Mucosa of stomach (tissue), 1 donor: ENCODE measurements at regions not wholly inside any gene's neighbourhood (a gene's known extent, or its start where the extent isn't known, plus 50 kb on each side); places are given as distances from the start of the nearest gene placed in this dataset.
"Not testable (repeated sequence)": the region's sequence is repeated elsewhere in the genome, so short reads cannot be mapped to it uniquely, and the experiment has no call there.

Experiments used
- H3K27me3 ChIP-seq: one replicate; pipeline ENCODE4 v1.7.0; 2013; ENCODE audit warnings: mild to moderate bottlenecking, low read length; ENCODE audit not compliant: control insufficient read depth, insufficient read depth
- H3K36me3 ChIP-seq: one replicate; pipeline ENCODE4 v1.7.0; 2013; ENCODE audit warnings: low read length; ENCODE audit not compliant: control insufficient read depth, insufficient read depth
- H3K4me1 ChIP-seq: one replicate; pipeline ENCODE4 v1.7.0; 2013; ENCODE audit warnings: mild to moderate bottlenecking, low read length; ENCODE audit not compliant: control insufficient read depth, insufficient read depth
- H3K4me3 ChIP-seq: one replicate; pipeline ENCODE4 v1.7.0; 2013; ENCODE audit warnings: low read length
- H3K9ac ChIP-seq: one replicate; pipeline ENCODE4 v1.7.0; 2013; ENCODE audit warnings: mild to moderate bottlenecking, low read length, moderate library complexity
- H3K9me3 ChIP-seq: one replicate; pipeline ENCODE4 v1.7.0; 2013; ENCODE audit warnings: mild to moderate bottlenecking, low read length, moderate library complexity; ENCODE audit not compliant: control insufficient read depth
- donor health status: Pancreatic carcinoma.

DNA sequence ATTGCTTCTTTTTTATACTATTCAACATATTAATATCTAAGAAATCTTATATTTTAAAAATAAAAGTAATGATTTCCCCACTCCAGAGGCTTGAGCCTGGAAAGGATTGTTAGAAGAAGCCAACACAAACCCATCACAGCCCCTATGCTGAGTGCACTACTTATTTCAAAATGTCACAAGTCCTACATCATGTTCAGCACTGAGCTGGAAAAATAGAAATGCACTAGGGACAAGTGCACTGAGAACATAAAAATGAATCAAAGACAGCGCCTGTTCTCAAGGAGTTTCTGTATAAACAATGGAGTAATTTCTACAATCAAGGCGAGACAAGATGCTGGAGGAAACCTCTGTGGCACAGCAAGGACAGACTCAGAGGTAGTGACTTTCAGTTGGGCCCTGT is 155.0 kb downstream of the TXNL1 start:
- H3K4me1 ChIP-seq = no peaks in the 10 kb centered on the region
- H3K9me3 ChIP-seq = no peaks in the 10 kb centered on the region
- H3K9ac ChIP-seq = no peak overlapping the region
- H3K4me3 ChIP-seq = no peak overlapping the region
- H3K27me3 ChIP-seq = no peaks in the 10 kb centered on the region
- no peaks in the 10 kb centered on the region for H3K36me3 ChIP-seq

DNA sequence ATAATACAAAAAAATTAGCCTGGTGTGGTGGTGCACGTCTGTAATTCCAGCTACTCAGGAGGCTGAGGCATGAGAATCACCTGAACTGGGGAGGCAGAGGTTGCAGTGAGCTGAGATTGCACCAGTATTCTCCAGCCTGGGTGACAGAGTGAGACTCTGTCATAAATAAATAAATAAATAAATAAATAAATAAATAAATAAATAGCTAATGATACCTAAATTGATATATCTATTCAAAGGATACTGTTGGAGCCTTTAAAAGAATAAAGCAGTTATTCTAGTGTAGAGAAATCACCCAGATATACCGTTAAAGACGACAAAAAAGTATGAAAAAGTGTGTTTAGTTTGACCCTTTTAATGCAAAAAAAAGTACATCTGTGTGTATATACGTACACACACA is 155.6 kb downstream of the TXNL1 start:
- H3K4me1 ChIP-seq = not testable (repeated sequence)

DNA sequence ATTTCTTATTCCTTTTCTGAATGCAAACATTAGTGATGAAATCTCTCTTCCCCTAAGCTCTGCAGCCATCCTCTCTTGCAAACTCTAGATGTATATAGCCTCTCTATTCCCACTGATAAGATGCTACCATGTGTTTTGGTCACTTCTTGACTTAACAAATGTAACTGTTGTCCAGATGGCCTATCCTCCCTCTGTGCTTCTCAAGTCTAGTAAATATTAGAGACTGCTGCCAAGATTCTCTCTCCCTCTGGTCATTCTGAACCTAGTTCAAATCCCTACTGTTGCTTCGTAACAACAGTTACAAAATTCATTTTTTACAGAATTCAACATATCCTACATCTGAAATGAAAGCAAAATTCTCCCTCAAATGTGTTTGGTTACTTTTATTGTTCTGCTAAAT is 156.6 kb downstream of the TXNL1 start:
- no peaks in the 10 kb centered on the region for H3K36me3 ChIP-seq
- H3K9me3 ChIP-seq = no peaks in the 10 kb centered on the region
- no peaks in the 10 kb centered on the region for H3K4me1 ChIP-seq
- no peak overlapping the region for H3K4me3 ChIP-seq
- H3K27me3 ChIP-seq = no peaks in the 10 kb centered on the region
- no peak overlapping the region for H3K9ac ChIP-seq

More for the DNA sequence above, 155.6 kb downstream of the TXNL1 start:
- H3K4me3 ChIP-seq, H3K9me3 ChIP-seq, H3K27me3 ChIP-seq, H3K36me3 ChIP-seq, H3K9ac ChIP-seq: not testable (repeated sequence)

DNA sequence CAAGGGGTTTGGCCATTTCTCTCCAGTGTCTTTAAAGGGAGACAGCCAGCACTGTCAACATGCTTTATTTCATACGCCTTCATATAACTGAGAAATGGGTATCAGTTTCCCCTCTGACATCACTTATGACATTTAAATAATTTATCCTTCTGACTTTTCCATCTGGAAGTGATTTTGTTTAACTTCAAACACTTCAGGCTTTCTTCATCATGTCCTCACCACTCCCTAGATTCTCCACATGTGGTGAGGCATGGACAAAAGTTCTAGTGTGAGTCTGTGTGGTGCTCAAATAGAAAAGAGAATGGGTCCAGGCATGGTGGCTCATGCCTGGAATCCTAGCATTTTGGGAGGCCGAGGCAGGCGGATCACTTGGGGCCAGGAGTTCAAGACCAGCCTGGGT is 158.6 kb downstream of the TXNL1 start:
- Histone ChIP-seq H3K27me3 (no peaks in the 10 kb centered on the region), H3K9ac (no peak overlapping the region), H3K4me3 (no peak overlapping the region), H3K4me1 (no peaks in the 10 kb centered on the region), H3K9me3 (no peaks in the 10 kb centered on the region), H3K36me3 (no peaks in the 10 kb centered on the region)

DNA sequence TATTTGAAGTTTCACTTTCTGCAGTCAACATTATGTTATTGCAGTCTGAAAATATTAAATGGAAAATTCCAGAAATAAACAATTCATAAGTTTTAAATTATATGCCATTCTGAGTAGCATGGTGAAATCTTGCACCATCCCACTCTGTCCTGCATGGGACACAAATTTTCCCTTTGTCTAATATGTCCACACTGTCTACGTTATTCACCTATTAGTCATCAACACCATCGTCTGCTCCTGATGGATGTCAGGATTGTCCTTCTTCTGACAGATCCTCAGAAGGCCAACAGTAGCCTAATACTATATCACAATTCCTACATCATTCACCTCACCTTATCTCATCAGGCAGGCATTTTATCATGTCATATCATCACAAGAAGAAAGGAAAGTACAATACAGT is 163.1 kb downstream of the TXNL1 start:
- H3K4me3 ChIP-seq = no peak overlapping the region
- H3K9me3 ChIP-seq = no peaks in the 10 kb centered on the region
- H3K36me3 ChIP-seq = no peaks in the 10 kb centered on the region
- no peaks in the 10 kb centered on the region for H3K27me3 ChIP-seq
- H3K4me1 ChIP-seq = no peaks in the 10 kb centered on the region
- H3K9ac ChIP-seq = no peak overlapping the region

DNA sequence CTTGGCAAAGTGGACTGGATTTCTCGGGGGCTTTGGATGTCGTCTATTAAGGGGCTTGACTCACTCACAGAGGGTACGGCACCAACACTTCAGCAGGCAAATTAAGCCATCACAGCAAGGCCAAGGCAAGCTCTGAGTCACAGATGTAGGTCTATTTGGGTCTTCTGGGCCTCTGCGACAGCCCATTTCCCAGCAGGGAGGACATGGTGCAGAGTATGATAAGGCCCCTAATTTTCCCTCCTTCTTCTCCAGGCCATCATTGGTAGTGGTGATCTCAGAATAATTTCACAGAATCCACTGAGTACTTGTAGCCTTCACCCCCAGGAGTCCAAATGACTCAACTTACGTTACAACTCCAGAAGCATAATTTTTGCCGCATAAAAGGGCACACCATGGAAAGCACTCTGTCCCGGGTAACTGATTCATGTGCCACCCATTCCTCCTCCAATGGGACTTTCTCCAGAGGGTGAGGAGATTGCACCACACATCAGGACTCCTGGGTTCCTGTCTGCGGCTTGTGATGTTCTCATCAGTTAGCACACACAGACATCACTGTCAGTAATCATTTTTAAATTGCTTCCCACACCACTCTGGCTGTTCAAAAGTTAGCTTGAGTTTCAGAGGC is 164.9 kb downstream of the TXNL1 start:
- H3K9me3 ChIP-seq = no peaks in the 10 kb centered on the region
- H3K4me3 ChIP-seq = no peak overlapping the region
- no peak overlapping the region for H3K9ac ChIP-seq
- no peaks in the 10 kb centered on the region for H3K36me3 ChIP-seq
- no peaks in the 10 kb centered on the region for H3K4me1 ChIP-seq
- no peaks in the 10 kb centered on the region for H3K27me3 ChIP-seq

DNA sequence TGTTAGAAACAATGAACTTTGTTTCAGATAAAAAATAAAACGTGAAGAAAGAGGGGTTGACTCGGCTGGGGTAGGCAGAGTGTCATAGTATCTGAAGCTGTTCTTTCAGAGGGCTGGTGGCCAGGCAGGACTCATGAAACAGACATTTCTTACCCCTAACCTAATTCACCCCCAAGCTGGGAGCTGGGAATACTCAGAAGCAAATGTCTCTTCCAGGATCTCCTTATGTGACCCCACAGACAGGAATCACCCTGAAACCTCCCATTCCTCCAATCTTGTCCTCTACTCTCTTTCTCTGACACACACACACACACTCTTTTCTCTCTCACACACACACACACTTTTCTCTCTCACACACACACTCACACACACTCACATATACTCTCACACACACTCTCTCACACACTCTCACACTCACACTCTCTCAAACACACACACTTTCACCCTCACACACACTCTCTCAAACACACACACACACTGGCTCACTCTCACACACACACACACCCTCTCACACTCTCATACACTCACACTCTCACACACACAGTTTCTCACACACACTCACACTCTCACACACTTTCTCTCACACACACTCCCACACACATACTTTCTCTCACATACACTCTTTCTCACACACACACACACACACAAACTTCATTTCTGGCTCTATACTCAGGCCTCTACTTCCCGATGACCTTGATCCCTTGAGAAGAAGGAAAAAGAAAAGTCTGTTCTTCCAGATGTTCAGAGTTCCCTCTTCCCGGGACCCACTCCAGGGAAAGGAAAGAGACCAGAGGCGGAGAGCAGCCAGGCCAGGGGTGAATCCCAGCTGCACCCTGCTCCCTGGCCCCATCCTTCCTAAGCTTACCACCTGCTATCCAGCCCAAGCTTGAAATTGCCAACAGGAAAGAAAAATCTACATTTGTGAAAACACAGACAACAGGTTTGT is 167.7 kb downstream of the TXNL1 start:
- H3K9ac ChIP-seq = no peak overlapping the region
- H3K27me3 ChIP-seq = no peaks in the 10 kb centered on the region
- no peaks in the 10 kb centered on the region for H3K9me3 ChIP-seq
- no peaks in the 10 kb centered on the region for H3K4me1 ChIP-seq
- no peak overlapping the region for H3K4me3 ChIP-seq
- H3K36me3 ChIP-seq = no peaks in the 10 kb centered on the region

DNA sequence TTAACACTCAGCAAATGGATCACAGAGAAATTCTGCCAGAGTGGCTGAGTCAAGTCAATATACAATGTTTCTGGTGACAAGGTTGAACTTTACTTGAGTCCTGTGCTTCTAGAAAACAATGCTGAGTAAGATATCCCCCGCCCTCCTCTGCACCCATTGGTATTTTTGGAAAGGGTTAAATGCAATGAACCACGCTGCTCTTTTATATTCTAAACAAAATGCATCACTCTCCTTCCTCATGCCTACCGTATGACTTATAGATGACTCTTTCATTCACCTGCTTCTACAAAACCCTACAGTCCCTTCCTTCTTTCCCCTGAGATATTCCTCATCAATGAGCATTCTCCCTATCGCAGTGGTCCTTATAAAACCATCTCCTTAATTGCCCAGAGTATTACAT is 168.8 kb downstream of the TXNL1 start:
- no peaks in the 10 kb centered on the region for H3K36me3 ChIP-seq
- H3K4me3 ChIP-seq = no peak overlapping the region
- H3K27me3 ChIP-seq = no peaks in the 10 kb centered on the region
- no peak overlapping the region for H3K9ac ChIP-seq
- no peaks in the 10 kb centered on the region for H3K4me1 ChIP-seq
- no peaks in the 10 kb centered on the region for H3K9me3 ChIP-seq

DNA sequence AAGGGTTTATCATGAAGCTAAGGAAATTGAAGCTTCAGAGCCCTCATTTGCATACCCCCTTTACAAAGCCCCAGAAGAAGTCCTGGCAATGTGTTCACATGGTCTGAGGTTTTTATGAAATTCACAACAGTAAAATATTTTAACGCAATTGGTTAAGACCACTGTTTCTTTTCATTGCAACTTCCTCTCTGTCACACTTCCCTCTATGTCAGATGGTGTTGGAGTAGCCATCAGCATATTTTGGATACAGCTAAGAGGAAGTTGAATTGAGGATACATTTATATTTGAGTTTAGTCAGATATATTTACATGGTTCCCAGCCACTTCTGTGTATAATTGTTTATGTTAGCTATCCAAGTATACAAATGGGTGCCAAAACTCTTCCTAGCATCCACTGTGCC is 170.0 kb downstream of the TXNL1 start:
- Histone ChIP-seq H3K4me3 (no peak overlapping the region), H3K4me1 (no peaks in the 10 kb centered on the region), H3K36me3 (no peaks in the 10 kb centered on the region), H3K9me3 (no peaks in the 10 kb centered on the region), H3K9ac (no peak overlapping the region), H3K27me3 (no peaks in the 10 kb centered on the region)

DNA sequence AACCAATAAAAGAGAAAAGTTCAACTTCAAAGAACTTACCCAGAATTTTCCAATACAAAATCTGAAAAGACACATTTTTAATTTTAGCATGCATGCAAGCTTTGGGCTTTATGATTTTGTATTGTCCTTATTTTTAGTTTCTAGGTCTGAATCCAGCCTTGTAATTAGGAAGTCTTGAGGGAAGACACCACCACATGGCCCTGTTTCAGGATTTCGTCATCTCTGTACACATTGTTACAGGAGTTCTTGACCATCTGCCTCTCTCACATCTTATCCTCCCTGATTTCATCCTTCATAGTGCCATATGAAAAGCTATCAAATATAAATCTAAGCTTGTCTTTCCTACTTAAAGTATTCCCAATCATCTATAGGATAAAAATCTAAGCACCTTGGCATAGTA is 176.1 kb downstream of the TXNL1 start:
- no peaks in the 10 kb centered on the region for H3K36me3 ChIP-seq
- H3K9me3 ChIP-seq = no peaks in the 10 kb centered on the region
- H3K4me3 ChIP-seq = no peak overlapping the region
- H3K9ac ChIP-seq = no peak overlapping the region
- H3K4me1 ChIP-seq = no peaks in the 10 kb centered on the region
- H3K27me3 ChIP-seq = no peaks in the 10 kb centered on the region

DNA sequence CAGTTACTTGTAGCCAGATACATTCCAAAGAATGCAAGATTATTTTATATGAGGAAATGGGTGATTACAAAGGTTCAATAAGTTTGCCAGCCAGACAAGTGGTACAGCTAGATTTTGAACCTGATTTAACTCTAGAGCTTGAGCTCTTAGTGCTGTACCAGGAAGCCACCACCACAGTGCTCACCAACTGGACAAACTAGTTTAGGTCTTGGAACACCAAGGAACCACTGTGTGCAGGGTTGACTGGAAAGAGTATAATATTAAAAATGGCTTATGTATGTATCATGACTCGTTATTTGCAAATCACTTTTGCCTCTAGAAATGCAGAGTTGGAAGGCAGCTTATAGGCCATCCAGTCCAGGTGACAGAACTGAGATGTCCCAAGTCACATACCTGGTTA is 177.2 kb downstream of the TXNL1 start:
- no peaks in the 10 kb centered on the region for H3K36me3 ChIP-seq
- no peaks in the 10 kb centered on the region for H3K9me3 ChIP-seq
- H3K4me3 ChIP-seq = no peak overlapping the region
- no peak overlapping the region for H3K9ac ChIP-seq
- no peaks in the 10 kb centered on the region for H3K27me3 ChIP-seq
- no peaks in the 10 kb centered on the region for H3K4me1 ChIP-seq

DNA sequence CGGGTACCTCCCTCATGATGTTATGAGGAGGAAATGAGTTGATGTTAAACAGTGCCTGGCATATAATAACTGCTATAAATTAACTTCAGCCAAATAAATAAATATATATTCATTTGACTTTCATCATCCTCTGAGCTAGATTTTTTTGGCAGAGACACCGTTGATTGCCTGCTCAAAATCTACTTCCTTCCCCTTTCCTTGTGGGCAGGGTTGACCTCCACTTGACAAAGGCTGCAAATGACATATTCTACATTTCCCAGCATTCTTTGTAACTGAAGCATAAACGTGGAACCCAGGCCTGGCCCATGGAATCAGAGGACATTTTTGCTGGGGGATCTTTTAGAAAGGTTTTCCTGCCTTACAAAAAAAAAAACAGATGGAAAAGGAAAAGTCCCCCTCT is 177.8 kb downstream of the TXNL1 start:
- Histone ChIP-seq H3K9ac (no peak overlapping the region), H3K4me3 (no peak overlapping the region), H3K27me3 (no peaks in the 10 kb centered on the region), H3K36me3 (no peaks in the 10 kb centered on the region), H3K4me1 (no peaks in the 10 kb centered on the region), H3K9me3 (no peaks in the 10 kb centered on the region)
